A673 (cell line): ENCODE measurements at regions not wholly inside any gene's neighbourhood (a gene's known extent, or its start where the extent isn't known, plus 50 kb on each side); places are given as distances from the start of the nearest gene placed in this dataset.

Experiments used
- BruUV-seq: library from RNA; stranded (reverse); fragments of 400-500 nt; replicated peaks from 2 replicates; lab custom pipeline; 2021; lab: Mats Ljungman, UMichigan
- CTCF ChIA-PET: fragments of 300-600 bp; sonication (Branson Sonifier 250); formaldehyde crosslinking; loops from one replicate; lab custom pipeline; 2022; ENCODE audit warnings: antibody characterized with exemption; lab: Charles Lee
- POLR2A ChIA-PET: fragments of 300-600 bp; sonication (Branson Sonifier 250); formaldehyde crosslinking; loops from one replicate; lab custom pipeline; 2022; ENCODE audit warnings: antibody characterized with exemption; ENCODE audit not compliant: low non-redundant PET; lab: Charles Lee
- DNase-seq: peaks from one replicate; pipeline ENCODE4 v3.0.0-alpha.2; 2015; ENCODE audit warnings: low spot score
- H3K27ac ChIP-seq: fragments of 200-600 bp; sonication (generic); 2 replicates; pipeline ENCODE4 v1.5.1; 2016; ENCODE audit warnings: mixed run types, low read depth, mild to moderate bottlenecking, mixed read lengths, antibody characterized with exemption, low read length; ENCODE audit not compliant: poor library complexity, severe bottlenecking
- H3K27me3 ChIP-seq: fragments of 200-600 bp; sonication (generic); replicated peaks from 2 replicates; pipeline ENCODE4 v1.6.1; 2017; ENCODE audit warnings: mixed run types, low read depth, mild to moderate bottlenecking, mixed read lengths, antibody characterized with exemption, low read length; ENCODE audit not compliant: insufficient read depth, poor library complexity
- H3K36me3 ChIP-seq: fragments of 200-600 bp; sonication (generic); 2 replicates; pipeline ENCODE4 v1.6.1; 2016; ENCODE audit warnings: mixed run types, mild to moderate bottlenecking, mixed read lengths, antibody characterized with exemption, low read length; ENCODE audit not compliant: insufficient read depth, poor library complexity, severe bottlenecking
- H3K4me1 ChIP-seq: fragments of 200-600 bp; sonication (generic); 2 replicates; pipeline ENCODE4 v1.6.1; 2017; ENCODE audit warnings: mixed run types, mild to moderate bottlenecking, mixed read lengths, antibody characterized with exemption, low read length; ENCODE audit not compliant: insufficient read depth, poor library complexity, severe bottlenecking
- H3K4me3 ChIP-seq: fragments of 200-600 bp; sonication (generic); 2 replicates; pipeline ENCODE4 v1.5.1; 2016; ENCODE audit warnings: low read depth, mixed run types, mild to moderate bottlenecking, mixed read lengths, low read length; ENCODE audit not compliant: poor library complexity, severe bottlenecking
- H3K9me3 ChIP-seq: fragments of 200-600 bp; sonication (generic); 2 replicates; pipeline ENCODE4 v1.6.1; 2016; ENCODE audit warnings: mixed run types, low read depth, mild to moderate bottlenecking, mixed read lengths, antibody characterized with exemption, low read length; ENCODE audit not compliant: poor library complexity, severe bottlenecking
- CTCF ChIP-seq: fragments of 300-800, 200-600 bp; sonication (generic); conservative IDR thresholded peaks from 2 replicates; pipeline ENCODE4 v1.5.1; 2017; ENCODE audit warnings: low read depth, mild to moderate bottlenecking, antibody characterized with exemption, low read length, moderate library complexity, mixed read lengths
- EZH2 ChIP-seq: fragments of 200-600 bp; sonication (generic); IDR thresholded peaks from 2 replicates; pipeline ENCODE4 v1.6.1; 2017; ENCODE audit warnings: borderline replicate concordance, low read depth, mild to moderate bottlenecking, mixed read lengths, antibody characterized with exemption, low read length; ENCODE audit not compliant: poor library complexity, severe bottlenecking
- intact Hi-C: fragments of 100-400 bp; cut with micrococcal nuclease; formaldehyde crosslinking; loops from one replicate; pipeline ENCODE4 v1.10.0; 2022; ENCODE audit not compliant: unreplicated experiment

- Histone ChIP-seq H3K27me3 (no peaks in the 10 kb centered on the region), H3K36me3 (no peaks in the 10 kb centered on the region), H3K4me3 (no peak overlapping the region), H3K4me1 (no peaks in the 10 kb centered on the region), H3K27ac (no peak overlapping the region), H3K9me3 (no peaks in the 10 kb centered on the region)
- intact Hi-C loops, result no loop called here
- BruUV-seq, result no TSS peak
- CTCF ChIA-PET, result interaction anchor here (0.6 kb wide), 1 partner anchor 34 kb away, joined by 7 read pairs; no protein-coding TSS in a partner anchor
- no peak for DNase-seq
- TF ChIP-seq CTCF (no peak), EZH2 (no peak)
- POLR2A ChIA-PET, result no interaction called here
Measured at GRCh38 chr4:110733901-110734300, 111.0 kb upstream of the PITX2 start.

- ChIA-PET CTCF (no interaction called here), POLR2A (no interaction called here)
- TF ChIP-seq CTCF (no peak), EZH2 (no peak)
- H3K36me3 ChIP-seq, result no peaks in the 10 kb centered on the region
- no peaks in the 10 kb centered on the region for H3K4me1 ChIP-seq
- intact Hi-C loops, result no loop called here
- no peaks in the 10 kb centered on the region for H3K9me3 ChIP-seq
- no peak overlapping the region for H3K27ac ChIP-seq
- H3K4me3 ChIP-seq, result no peak overlapping the region
- no peaks in the 10 kb centered on the region for H3K27me3 ChIP-seq
- DNase-seq, result peak; percentile 23
- BruUV-seq, result no TSS peak
Measured at GRCh38 chr4:110735686-110736085, 112.8 kb upstream of the PITX2 start.

GRCh38 chr4:110737931-110738330 is 115.1 kb upstream of the PITX2 start:
- no TSS peak for BruUV-seq
- DNase-seq, result no peak
- H3K36me3 ChIP-seq, result no peaks in the 10 kb centered on the region
- no peak for TF ChIP-seq EZH2
- TF ChIP-seq CTCF, result no peak
- H3K4me1 ChIP-seq, result no peaks in the 10 kb centered on the region
- ChIA-PET POLR2A (no interaction called here), CTCF (no interaction called here)
- intact Hi-C loops, result no loop called here
- no peak overlapping the region for H3K4me3 ChIP-seq
- H3K9me3 ChIP-seq, result no peaks in the 10 kb centered on the region
- H3K27me3 ChIP-seq, result no peaks in the 10 kb centered on the region
- no peak overlapping the region for H3K27ac ChIP-seq
